Heart left ventricle (tissue), 16 donors: ENCODE measurements at regions not wholly inside any gene's neighbourhood (a gene's known extent, or its start where the extent isn't known, plus 50 kb on each side); places are given as distances from the start of the nearest gene placed in this dataset.

ENCODE experiments used
- ATAC-seq, 4 donors: fragments of 200-7000 bp; cut with Tn5 transposase; one replicate each; pipeline ENCODE4 v1.9.1; 2020 to 2022; ENCODE audit warnings: moderate library complexity in 4 of 4, mild to moderate bottlenecking in 3 of 4, moderate number of reproducible peaks in 1 of 4
- DNase-seq, 5 donors: peaks; one replicate each; pipeline ENCODE4 v3.0.0-alpha.2; 2020
- H3K27ac ChIP-seq, 12 donors: fragments of 200-600 bp; sonication (generic) in 4 of 12; one replicate each; pipeline versions ENCODE4 v1.5.0 to v1.8.0; 2016 to 2022; ENCODE audit warnings: mild to moderate bottlenecking in 2 of 12
- H3K27me3 ChIP-seq, 9 donors: fragments of 200-600 bp; sonication (generic) in 2 of 9; one replicate each; pipeline versions ENCODE4 v1.5.1 to v1.8.0; 2016 to 2022; ENCODE audit warnings: mild to moderate bottlenecking in 3 of 9
- H3K36me3 ChIP-seq, 9 donors: fragments of 200-600 bp; sonication (generic) in 2 of 9; one replicate each; pipeline versions ENCODE4 v1.5.0 to v1.8.0; 2018 to 2022; ENCODE audit warnings: mild to moderate bottlenecking in 2 of 9
- H3K4me1 ChIP-seq, 12 donors: fragments of 200-600 bp; sonication (generic) in 4 of 12; one replicate each; pipeline versions ENCODE4 v1.5.0 to v1.8.0; 2016 to 2022; ENCODE audit warnings: mild to moderate bottlenecking in 3 of 12
- H3K4me3 ChIP-seq, 12 donors: fragments of 200-600 bp; sonication (generic) in 4 of 12; one replicate each; pipeline versions ENCODE4 v1.5.0 to v1.8.0; 2017 to 2022; ENCODE audit warnings: mild to moderate bottlenecking in 9 of 12, moderate library complexity in 4 of 12
- H3K9me3 ChIP-seq, 12 donors: fragments of 200-600 bp; sonication (generic) in 4 of 12; one replicate each; pipeline versions ENCODE4 v1.5.0 to v1.8.0; 2016 to 2022; ENCODE audit warnings: mild to moderate bottlenecking in 1 of 12
- POLR2A ChIP-seq, 2 donors: fragments of 450-650 bp; IDR thresholded peaks; one replicate each; pipeline ENCODE4 v1.6.1; 2017; ENCODE audit warnings: antibody characterized with exemption in 2 of 2, mild to moderate bottlenecking in 2 of 2, moderate library complexity in 2 of 2
- WGBS, 4 donors: extraction: QIAGEN DNeasy Blood & Tissue Kit in 2 of 4; methylation state at CpG; one replicate each; pipeline versions ENCODE4 v1.1.5 to v1.1.7; 2013 to 2018; 5-methylcytosine and 5-hydroxymethylcytosine counted together
- intact Hi-C, 10 donors: fragments of 100-400 bp; cut with DNase I; formaldehyde crosslinking; loops; one replicate each; pipeline versions ENCODE4 v1.11.1 to v1.14.2; 2022
- TF ChIP-seq, protein P1 (sequence below), 12 donors: fragments of 200-600 bp; sonication (generic) in 4 of 12; IDR thresholded peaks; one replicate each; pipeline versions ENCODE4 v1.5.0 to v1.8.0; 2018 to 2022; ENCODE audit warnings: antibody characterized with exemption in 12 of 12, mild to moderate bottlenecking in 5 of 12
- donor health status: ischemic (EF 13 %, LVEDD 7.1; RV severe dilation, severe dysfunction).
- donor health status: healthy with polysubstance abuse.
- donor health status: DM: no; HTN: yes; CAD: no.
- donor health status: DM: no; HTN: no; CAD: no.
- donor health status: ischemic (EF 25% LVEDD 6.9; RV normal size, moderate dysfunction).
- donor health status: ischemic (EF 25% LVEDD 5.7; RV mildly dilated, moderate dysfunction).
- donor health status: healthy.
- donor health status: DM: yes; HTN: yes; CAD: no.
- donor health status: ischemic (EF 35%, LVEDD 5.7; RV mildly dilated, moderate dysfunction).
- donor health status: nonischemic (EF 11% LVEDD 7.7; RV severe dilation, severe dysfunction).
- donor health status: DM: yes; HTN: yes; CAD: no.
- donor health status: PGD.
- donor health status: ischemic (EF 29% LVEDD 5.4; RV normal size, mild dysfunction).
- donor health status: nonischemic (EF 23%, LVEDD 6.1; RV moderate dilation, normal function).

GRCh38 chrX:74251006-74251930 is 52.7 kb upstream of the ZCCHC13 start:
- H3K27me3 ChIP-seq: peaks cover 0 to 9% (median 0%) of the 10 kb centered on the region in 9 donors
- ATAC-seq (peak; percentile 30 to 67 (median 54)), DNase-seq (no peak)
- H3K4me3 ChIP-seq: no peak overlapping the region
- no peak for TF ChIP-seq POLR2A (IDR thresholded peaks at IDR 0.05)
- TF ChIP-seq, protein P1, sequence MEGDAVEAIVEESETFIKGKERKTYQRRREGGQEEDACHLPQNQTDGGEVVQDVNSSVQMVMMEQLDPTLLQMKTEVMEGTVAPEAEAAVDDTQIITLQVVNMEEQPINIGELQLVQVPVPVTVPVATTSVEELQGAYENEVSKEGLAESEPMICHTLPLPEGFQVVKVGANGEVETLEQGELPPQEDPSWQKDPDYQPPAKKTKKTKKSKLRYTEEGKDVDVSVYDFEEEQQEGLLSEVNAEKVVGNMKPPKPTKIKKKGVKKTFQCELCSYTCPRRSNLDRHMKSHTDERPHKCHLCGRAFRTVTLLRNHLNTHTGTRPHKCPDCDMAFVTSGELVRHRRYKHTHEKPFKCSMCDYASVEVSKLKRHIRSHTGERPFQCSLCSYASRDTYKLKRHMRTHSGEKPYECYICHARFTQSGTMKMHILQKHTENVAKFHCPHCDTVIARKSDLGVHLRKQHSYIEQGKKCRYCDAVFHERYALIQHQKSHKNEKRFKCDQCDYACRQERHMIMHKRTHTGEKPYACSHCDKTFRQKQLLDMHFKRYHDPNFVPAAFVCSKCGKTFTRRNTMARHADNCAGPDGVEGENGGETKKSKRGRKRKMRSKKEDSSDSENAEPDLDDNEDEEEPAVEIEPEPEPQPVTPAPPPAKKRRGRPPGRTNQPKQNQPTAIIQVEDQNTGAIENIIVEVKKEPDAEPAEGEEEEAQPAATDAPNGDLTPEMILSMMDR (IDR thresholded peaks at IDR 0.05): no peak
- intact Hi-C loops: no loop called here
- peaks cover 0 to 40% (median 5%) of the 10 kb centered on the region in 9 donors for H3K36me3 ChIP-seq
- no peaks in the 10 kb centered on the region for H3K9me3 ChIP-seq
- 50 to 62% (median 59%) methylated on average over 2 of the region's 2 CpGs for WGBS, 4 donors
- H3K4me1 ChIP-seq: peaks cover 0 to 38% (median 19%) of the 10 kb centered on the region in 12 donors
- H3K27ac ChIP-seq: peak overlapping the region in 10 of 12 donors; percentile 17 to 65 (median 44)

DNA sequence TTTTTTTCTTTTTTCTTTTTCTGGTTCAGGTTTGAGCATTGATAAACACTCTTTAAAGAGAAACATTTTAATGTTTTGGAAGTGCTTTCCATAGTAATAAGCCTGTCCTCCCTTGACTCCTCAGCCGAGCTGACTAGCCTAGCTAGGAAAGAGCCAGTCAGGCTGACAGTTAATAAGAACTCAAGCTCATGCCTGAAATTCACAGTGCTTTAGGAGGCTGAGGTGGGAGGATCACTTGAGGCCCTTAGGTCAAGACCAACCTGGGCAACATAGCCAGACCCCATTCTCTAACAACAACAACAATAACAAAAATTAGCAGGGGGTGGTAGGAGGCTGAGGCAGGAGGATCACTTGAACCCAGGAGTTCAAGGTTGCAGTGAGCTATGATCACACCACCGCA is 53.4 kb upstream of the ZCCHC13 start:
- H3K9me3 ChIP-seq: no peaks in the 10 kb centered on the region
- H3K4me1 ChIP-seq: peaks cover 0 to 38% (median 19%) of the 10 kb centered on the region in 12 donors
- intact Hi-C loops: no loop called here
- no peak for TF ChIP-seq POLR2A (IDR thresholded peaks at IDR 0.05)
- TF ChIP-seq, protein P1 (IDR thresholded peaks at IDR 0.05): no peak
- H3K36me3 ChIP-seq: peaks cover 0 to 42% (median 0%) of the 10 kb centered on the region in 9 donors
- ATAC-seq (no peak), DNase-seq (no peak)
- H3K4me3 ChIP-seq: no peak overlapping the region
- H3K27me3 ChIP-seq: peaks cover 0 to 9% (median 0%) of the 10 kb centered on the region in 9 donors
- 57 to 91% (median 69%) methylated on average over 2 of the region's 2 CpGs for WGBS, 4 donors
- H3K27ac ChIP-seq: peak overlapping the region in 10 of 12 donors; percentile 17 to 65 (median 41)

- Histone ChIP-seq H3K4me3 (no peak overlapping the region), H3K27me3 (peaks cover 0 to 9% (median 0%) of the 10 kb centered on the region in 9 donors), H3K4me1 (peaks cover 0 to 38% (median 19%) of the 10 kb centered on the region in 12 donors), H3K36me3 (peaks cover 0 to 40% (median 0%) of the 10 kb centered on the region in 9 donors), H3K9me3 (no peaks in the 10 kb centered on the region), H3K27ac (peak overlapping the region in 6 of 12 donors; percentile 13 to 65 (median 39))
- DNase-seq (no peak), ATAC-seq (no peak)
- intact Hi-C loops: no loop called here
- 31 to 57% (median 49%) methylated on average over 11 of the region's 11 CpGs for WGBS, 4 donors
- TF ChIP-seq, protein P1 (IDR thresholded peaks at IDR 0.05): no peak
- no peak for TF ChIP-seq POLR2A (IDR thresholded peaks at IDR 0.05)
These were observed 54.0 kb upstream of the ZCCHC13 start for GRCh38 chrX:74249963-74250362.

GRCh38 chrX:74248889-74249288 is 55.1 kb upstream of the ZCCHC13 start:
- TF ChIP-seq, protein P1 (IDR thresholded peaks at IDR 0.05): no peak
- TF ChIP-seq POLR2A (IDR thresholded peaks at IDR 0.05): no peak
- Histone ChIP-seq H3K4me1 (peaks cover 0 to 41% (median 19%) of the 10 kb centered on the region in 12 donors), H3K27me3 (peaks cover 0 to 9% (median 0%) of the 10 kb centered on the region in 9 donors), H3K4me3 (no peak overlapping the region), H3K27ac (peak overlapping the region in 8 of 12 donors; percentile 18 to 67 (median 42)), H3K36me3 (peaks cover 0 to 33% (median 0%) of the 10 kb centered on the region in 9 donors), H3K9me3 (no peaks in the 10 kb centered on the region)
- ATAC-seq (peak in 3 of 4 donors; percentile 68 to 78 (median 72)), DNase-seq (peak in 3 of 5 donors; percentile 16 to 36 (median 18))
- 29 to 46% (median 29%) methylated on average over 4 of the region's 4 CpGs for WGBS, 4 donors
- intact Hi-C loops: no loop called here
